ENCODE measurements at regions not wholly inside any gene's neighbourhood (a gene's known extent, or its start where the extent isn't known, plus 50 kb on each side); places are given as distances from the start of the nearest gene placed in this dataset.

DNA sequence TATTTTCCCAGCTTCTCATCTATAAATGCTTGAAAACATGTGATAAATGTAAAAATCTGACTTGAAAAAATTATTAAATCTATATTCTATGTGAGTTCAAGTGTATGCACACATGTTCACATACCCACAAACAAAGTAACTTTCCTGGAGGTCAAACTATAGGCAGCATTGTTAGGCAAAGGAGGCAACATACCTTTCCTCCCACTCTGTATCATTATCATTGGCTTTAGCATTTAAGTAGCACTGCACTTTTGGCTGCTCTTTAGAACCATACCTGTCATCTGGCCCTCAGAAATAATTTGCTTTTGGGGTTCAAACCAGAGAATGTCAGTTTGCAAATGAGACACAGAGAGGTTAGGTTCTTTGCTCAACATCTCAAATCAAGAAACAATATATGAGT, 102.4 kb upstream of the CCDC196 start:
- no peak overlapping the region for H2AFZ ChIP-seq (ENCODE audit: low read length)
- TF ChIP-seq, protein P1, sequence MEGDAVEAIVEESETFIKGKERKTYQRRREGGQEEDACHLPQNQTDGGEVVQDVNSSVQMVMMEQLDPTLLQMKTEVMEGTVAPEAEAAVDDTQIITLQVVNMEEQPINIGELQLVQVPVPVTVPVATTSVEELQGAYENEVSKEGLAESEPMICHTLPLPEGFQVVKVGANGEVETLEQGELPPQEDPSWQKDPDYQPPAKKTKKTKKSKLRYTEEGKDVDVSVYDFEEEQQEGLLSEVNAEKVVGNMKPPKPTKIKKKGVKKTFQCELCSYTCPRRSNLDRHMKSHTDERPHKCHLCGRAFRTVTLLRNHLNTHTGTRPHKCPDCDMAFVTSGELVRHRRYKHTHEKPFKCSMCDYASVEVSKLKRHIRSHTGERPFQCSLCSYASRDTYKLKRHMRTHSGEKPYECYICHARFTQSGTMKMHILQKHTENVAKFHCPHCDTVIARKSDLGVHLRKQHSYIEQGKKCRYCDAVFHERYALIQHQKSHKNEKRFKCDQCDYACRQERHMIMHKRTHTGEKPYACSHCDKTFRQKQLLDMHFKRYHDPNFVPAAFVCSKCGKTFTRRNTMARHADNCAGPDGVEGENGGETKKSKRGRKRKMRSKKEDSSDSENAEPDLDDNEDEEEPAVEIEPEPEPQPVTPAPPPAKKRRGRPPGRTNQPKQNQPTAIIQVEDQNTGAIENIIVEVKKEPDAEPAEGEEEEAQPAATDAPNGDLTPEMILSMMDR (conservative IDR thresholded peaks at IDR 0.05 in 1 of 2, IDR thresholded peaks at IDR 0.05 in 1 of 2; ENCODE audit: low read depth in 1 of 2, low read length in 2 of 2) = no peak
- TF ChIP-seq EZH2 (IDR thresholded peaks at IDR 0.05; ENCODE audit: low read length, missing control alignments) = no peak
- DNase-seq (ENCODE audit: low read depth in 2 of 2) = no peak

DNA sequence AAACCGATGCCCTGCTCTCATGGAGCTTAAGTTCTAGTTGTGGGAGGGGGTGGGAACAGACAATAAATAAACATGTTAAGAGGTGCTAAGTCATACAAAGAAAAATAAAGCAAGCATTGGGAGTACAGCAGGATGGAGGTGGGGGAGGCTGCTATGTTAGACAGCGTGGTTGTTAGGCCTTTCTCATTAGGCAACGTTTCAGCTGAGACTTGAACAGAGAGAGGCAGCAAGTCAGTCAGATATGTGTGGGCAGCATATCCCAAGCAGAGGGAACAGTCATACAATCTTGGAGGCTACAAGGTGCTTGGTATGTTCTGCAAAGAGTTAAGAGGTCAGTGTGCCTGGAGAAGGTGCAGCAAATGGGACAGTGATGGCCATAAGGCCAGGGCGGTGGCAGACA, 97.7 kb upstream of the CCDC196 start:
- Histone ChIP-seq H3K36me3 (ENCODE audit: control insufficient read depth, insufficient read depth, low read length) (no peaks in the 10 kb centered on the region), H3K27ac (ENCODE audit: insufficient read depth, low read length) (no peak overlapping the region), H3K79me2 (ENCODE audit: control insufficient read depth, insufficient read depth, low read length) (no peaks in the 10 kb centered on the region), H3K9ac (ENCODE audit: insufficient read depth, low read length) (no peak overlapping the region), H3K27me3 (ENCODE audit: control insufficient read depth, insufficient read depth, low read length) (no peaks in the 10 kb centered on the region), H4K20me1 (ENCODE audit: control insufficient read depth, extremely low read depth, insufficient read depth, low read length) (no peaks in the 10 kb centered on the region), H3K4me2 (ENCODE audit: extremely low read depth, insufficient read depth, low read length) (no peak overlapping the region), H3K4me3 (replicated peaks in 1 of 4; ENCODE audit: control extremely low read depth in 1 of 4, insufficient read depth in 1 of 4, low read depth in 3 of 4, low read length in 4 of 4) (no peak overlapping the region), H3K9me3 (ENCODE audit: control insufficient read depth, insufficient read depth, low read depth, low read length) (no peaks in the 10 kb centered on the region), H2AFZ (ENCODE audit: low read length) (no peak overlapping the region), H3K4me1 (ENCODE audit: control insufficient read depth, extremely low read depth, insufficient read depth, low read length) (no peaks in the 10 kb centered on the region)
- DNase-seq (ENCODE audit: low read depth in 2 of 2) = no peak
- TF ChIP-seq, protein P1 (conservative IDR thresholded peaks at IDR 0.05 in 1 of 2, IDR thresholded peaks at IDR 0.05 in 1 of 2; ENCODE audit: low read depth in 1 of 2, low read length in 2 of 2) = no peak
- TF ChIP-seq EZH2 (IDR thresholded peaks at IDR 0.05; ENCODE audit: low read length, missing control alignments) = no peak

More for the DNA sequence above, 102.4 kb upstream of the CCDC196 start:
- no peak overlapping the region for H3K9ac ChIP-seq (ENCODE audit: insufficient read depth, low read length)
- H3K9me3 ChIP-seq (ENCODE audit: control insufficient read depth, insufficient read depth, low read depth, low read length) = no peaks in the 10 kb centered on the region
- H3K4me1 ChIP-seq (ENCODE audit: control insufficient read depth, extremely low read depth, insufficient read depth, low read length) = no peaks in the 10 kb centered on the region
- no peak overlapping the region for H3K4me2 ChIP-seq (ENCODE audit: extremely low read depth, insufficient read depth, low read length)
- H3K79me2 ChIP-seq (ENCODE audit: control insufficient read depth, insufficient read depth, low read length) = no peaks in the 10 kb centered on the region
- H3K36me3 ChIP-seq (ENCODE audit: control insufficient read depth, insufficient read depth, low read length) = no peaks in the 10 kb centered on the region
- H3K27ac ChIP-seq (ENCODE audit: insufficient read depth, low read length) = no peak overlapping the region
- no peaks in the 10 kb centered on the region for H4K20me1 ChIP-seq (ENCODE audit: control insufficient read depth, extremely low read depth, insufficient read depth, low read length)
- H3K4me3 ChIP-seq (replicated peaks in 1 of 4; ENCODE audit: control extremely low read depth in 1 of 4, insufficient read depth in 1 of 4, low read depth in 3 of 4, low read length in 4 of 4) = no peak overlapping the region
- no peaks in the 10 kb centered on the region for H3K27me3 ChIP-seq (ENCODE audit: control insufficient read depth, insufficient read depth, low read length)

DNA sequence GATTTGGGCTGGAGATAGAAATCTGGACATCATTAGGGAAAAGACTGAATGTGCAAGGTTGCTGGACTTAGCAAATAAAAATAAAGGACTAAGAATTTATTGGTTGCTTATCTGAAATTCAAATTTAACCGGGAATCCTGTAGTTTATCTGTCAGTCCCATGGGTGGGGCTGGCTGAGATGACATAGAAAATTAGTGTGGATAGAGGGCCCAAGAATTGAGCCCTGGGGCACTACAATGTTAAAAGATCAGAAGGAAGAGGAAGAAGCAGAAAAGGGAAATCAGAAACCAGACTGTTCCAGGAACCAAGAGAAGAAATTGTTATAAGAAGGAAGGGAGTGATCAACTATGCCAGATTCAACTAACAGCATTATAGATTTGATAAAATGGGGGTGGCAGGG, 96.7 kb upstream of the CCDC196 start:
- Histone ChIP-seq H3K4me2 (ENCODE audit: extremely low read depth, insufficient read depth, low read length) (no peak overlapping the region), H3K27ac (ENCODE audit: insufficient read depth, low read length) (no peak overlapping the region), H4K20me1 (ENCODE audit: control insufficient read depth, extremely low read depth, insufficient read depth, low read length) (no peaks in the 10 kb centered on the region), H3K27me3 (ENCODE audit: control insufficient read depth, insufficient read depth, low read length) (no peaks in the 10 kb centered on the region), H3K4me3 (replicated peaks in 1 of 4; ENCODE audit: control extremely low read depth in 1 of 4, insufficient read depth in 1 of 4, low read depth in 3 of 4, low read length in 4 of 4) (no peak overlapping the region), H3K36me3 (ENCODE audit: control insufficient read depth, insufficient read depth, low read length) (no peaks in the 10 kb centered on the region), H3K9ac (ENCODE audit: insufficient read depth, low read length) (no peak overlapping the region), H3K4me1 (ENCODE audit: control insufficient read depth, extremely low read depth, insufficient read depth, low read length) (no peaks in the 10 kb centered on the region), H3K9me3 (ENCODE audit: control insufficient read depth, insufficient read depth, low read depth, low read length) (no peaks in the 10 kb centered on the region), H3K79me2 (ENCODE audit: control insufficient read depth, insufficient read depth, low read length) (no peaks in the 10 kb centered on the region), H2AFZ (ENCODE audit: low read length) (no peak overlapping the region)
- TF ChIP-seq, protein P1 (conservative IDR thresholded peaks at IDR 0.05 in 1 of 2, IDR thresholded peaks at IDR 0.05 in 1 of 2; ENCODE audit: low read depth in 1 of 2, low read length in 2 of 2) = no peak
- no peak for TF ChIP-seq EZH2 (IDR thresholded peaks at IDR 0.05; ENCODE audit: low read length, missing control alignments)
- DNase-seq (ENCODE audit: low read depth in 2 of 2) = no peak

All from fibroblast of lung (primary cell).